Keratinocyte (primary cell): ENCODE measurements at regions not wholly inside any gene's neighbourhood (a gene's known extent, or its start where the extent isn't known, plus 50 kb on each side); places are given as distances from the start of the nearest gene placed in this dataset.

Experiments
- DNase-seq: peaks from one replicate; pipeline ENCODE4 v3.0.0-alpha.2; 2011; ENCODE audit warnings: low read depth, missing footprints, low spot score
- FAIRE-seq: peaks from 2 replicates; lab custom pipeline; 2011; peaks lifted over from hg19 to GRCh38; lab: Jason Lieb, UNC
- H2AFZ ChIP-seq: 2 replicates; pipeline ENCODE4 v1.6.0; 2012; ENCODE audit warnings: low read length, control low read depth, inconsistent platforms; ENCODE audit not compliant: control insufficient read depth
- H3K27ac ChIP-seq: 2 replicates; pipeline ENCODE4 v1.5.1; 2011; ENCODE audit warnings: low read length; ENCODE audit not compliant: control insufficient read depth, insufficient read depth
- H3K27me3 ChIP-seq: 3 replicates; pipeline ENCODE4 v1.6.0; 2011; ENCODE audit warnings: low read length; ENCODE audit not compliant: control insufficient read depth, insufficient read depth; ENCODE audit errors: extremely low read depth
- H3K36me3 ChIP-seq, 2 experiments: 2 replicates in 1 of 2; 3 replicates in 1 of 2; pipeline ENCODE4 v1.5.1; 2011; ENCODE audit warnings: low read length in 2 of 2, mild to moderate bottlenecking in 1 of 2; ENCODE audit not compliant: control insufficient read depth in 2 of 2, insufficient read depth in 2 of 2; ENCODE audit errors: extremely low read depth in 1 of 2
- H3K4me1 ChIP-seq: 3 replicates; pipeline ENCODE4 v1.5.1; 2011; ENCODE audit warnings: low read length; ENCODE audit not compliant: control insufficient read depth, insufficient read depth; ENCODE audit errors: extremely low read depth
- H3K4me2 ChIP-seq: 3 replicates; pipeline ENCODE4 v1.6.0; 2011; ENCODE audit warnings: low read depth, low read length; ENCODE audit not compliant: control insufficient read depth, insufficient read depth; ENCODE audit errors: extremely low read depth
- H3K4me3 ChIP-seq, 3 experiments: fragments of 200-600 bp in 1 of 3; sonication (generic) in 1 of 3; 2 replicates in 2 of 3; 3 replicates in 1 of 3; pipeline ENCODE4 v1.5.1; 2011 to 2016; ENCODE audit warnings: low read length in 3 of 3, mild to moderate bottlenecking in 3 of 3, control low read depth in 2 of 3, inconsistent platforms in 1 of 3, low read depth in 1 of 3, mixed read lengths in 1 of 3, mixed run types in 1 of 3, moderate library complexity in 1 of 3; ENCODE audit not compliant: control insufficient read depth in 2 of 3, insufficient read depth in 2 of 3; ENCODE audit errors: extremely low read depth in 1 of 3
- H3K79me2 ChIP-seq: 2 replicates; pipeline ENCODE4 v1.6.0; 2012; ENCODE audit warnings: low read length; ENCODE audit not compliant: control insufficient read depth, insufficient read depth
- H3K9ac ChIP-seq: 3 replicates; pipeline ENCODE4 v1.6.0; 2011; ENCODE audit warnings: low read length; ENCODE audit not compliant: control insufficient read depth, insufficient read depth; ENCODE audit errors: extremely low read depth
- H3K9me1 ChIP-seq: 3 replicates; pipeline ENCODE4 v1.6.0; 2011; ENCODE audit warnings: low read length; ENCODE audit not compliant: control insufficient read depth, insufficient read depth; ENCODE audit errors: extremely low read depth
- H3K9me3 ChIP-seq: 2 replicates; pipeline ENCODE4 v1.5.1; 2012; ENCODE audit warnings: low read depth, low read length; ENCODE audit not compliant: control insufficient read depth
- H4K20me1 ChIP-seq: 3 replicates; pipeline ENCODE4 v1.6.0; 2011; ENCODE audit warnings: low read length; ENCODE audit not compliant: control insufficient read depth, insufficient read depth; ENCODE audit errors: extremely low read depth
- EZH2 ChIP-seq: IDR thresholded peaks from one replicate; pipeline ENCODE4 v1.6.1; 2012; ENCODE audit warnings: inconsistent platforms, mild to moderate bottlenecking, low read length, moderate library complexity
- dilution Hi-C: fragments of 300-500 bp; cut with MboI; formaldehyde crosslinking; loops from one replicate; pipeline ENCODE4 v1.7.0; 2020; ENCODE audit warnings: low sequenced_read_pairs; ENCODE audit not compliant: extremely low pct_ligation_motif_present
- TF ChIP-seq, protein P1 (sequence below), 3 experiments: IDR thresholded peaks in 1 of 3; conservative IDR thresholded peaks in 1 of 3; optimal IDR thresholded peaks in 1 of 3; 2 replicates in 2 of 3; 3 replicates in 1 of 3; pipeline versions ENCODE3 to v1.5.1; 2011; ENCODE audit warnings: low read length in 3 of 3, mild to moderate bottlenecking in 3 of 3, moderate library complexity in 2 of 3, control low read depth in 1 of 3, inconsistent platforms in 1 of 3; ENCODE audit not compliant: insufficient read depth in 2 of 3; ENCODE audit errors: extremely low read depth in 1 of 3

DNA sequence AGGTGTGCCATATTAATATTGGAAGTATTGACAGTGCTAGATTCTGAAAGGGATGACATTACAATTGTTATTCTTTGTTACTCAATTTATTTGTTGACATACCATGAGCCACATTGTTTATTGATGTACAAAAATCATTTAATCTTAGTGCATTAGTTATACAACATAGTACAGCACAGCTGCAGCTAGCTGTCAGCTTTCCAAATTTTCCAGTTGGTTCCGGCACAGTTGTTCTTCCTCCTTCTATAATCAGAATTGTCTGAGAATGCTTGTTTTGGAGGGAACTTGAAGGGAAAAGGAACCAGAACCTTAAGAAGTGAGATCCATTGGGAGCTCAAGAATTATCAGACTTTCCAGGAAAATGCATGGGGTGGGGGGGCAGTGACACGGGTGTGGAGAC lies 281.4 kb downstream of the ZIC3 start:
- Histone ChIP-seq H2AFZ (no peak overlapping the region), H3K9me1 (no peaks in the 10 kb centered on the region), H3K4me3 (no peak overlapping the region), H3K4me1 (no peaks in the 10 kb centered on the region), H3K27me3 (no peaks in the 10 kb centered on the region), H3K4me2 (no peak overlapping the region), H3K9me3 (no peaks in the 10 kb centered on the region), H3K9ac (no peak overlapping the region), H3K36me3 (no peaks in the 10 kb centered on the region), H3K27ac (no peak overlapping the region), H3K79me2 (no peaks in the 10 kb centered on the region), H4K20me1 (no peaks in the 10 kb centered on the region)
- TF ChIP-seq EZH2: no peak
- TF ChIP-seq, protein P1, sequence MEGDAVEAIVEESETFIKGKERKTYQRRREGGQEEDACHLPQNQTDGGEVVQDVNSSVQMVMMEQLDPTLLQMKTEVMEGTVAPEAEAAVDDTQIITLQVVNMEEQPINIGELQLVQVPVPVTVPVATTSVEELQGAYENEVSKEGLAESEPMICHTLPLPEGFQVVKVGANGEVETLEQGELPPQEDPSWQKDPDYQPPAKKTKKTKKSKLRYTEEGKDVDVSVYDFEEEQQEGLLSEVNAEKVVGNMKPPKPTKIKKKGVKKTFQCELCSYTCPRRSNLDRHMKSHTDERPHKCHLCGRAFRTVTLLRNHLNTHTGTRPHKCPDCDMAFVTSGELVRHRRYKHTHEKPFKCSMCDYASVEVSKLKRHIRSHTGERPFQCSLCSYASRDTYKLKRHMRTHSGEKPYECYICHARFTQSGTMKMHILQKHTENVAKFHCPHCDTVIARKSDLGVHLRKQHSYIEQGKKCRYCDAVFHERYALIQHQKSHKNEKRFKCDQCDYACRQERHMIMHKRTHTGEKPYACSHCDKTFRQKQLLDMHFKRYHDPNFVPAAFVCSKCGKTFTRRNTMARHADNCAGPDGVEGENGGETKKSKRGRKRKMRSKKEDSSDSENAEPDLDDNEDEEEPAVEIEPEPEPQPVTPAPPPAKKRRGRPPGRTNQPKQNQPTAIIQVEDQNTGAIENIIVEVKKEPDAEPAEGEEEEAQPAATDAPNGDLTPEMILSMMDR (optimal IDR thresholded peaks at IDR 0.05 in 1 of 3, IDR thresholded peaks at IDR 0.05 in 1 of 3, conservative IDR thresholded peaks at IDR 0.05 in 1 of 3; ENCODE audit: extremely low read depth in 1 of 3, insufficient read depth in 2 of 3, low read length in 3 of 3): no peak
- no peak for DNase-seq
- dilution Hi-C loops: no loop called here
- no peak for FAIRE-seq

DNA sequence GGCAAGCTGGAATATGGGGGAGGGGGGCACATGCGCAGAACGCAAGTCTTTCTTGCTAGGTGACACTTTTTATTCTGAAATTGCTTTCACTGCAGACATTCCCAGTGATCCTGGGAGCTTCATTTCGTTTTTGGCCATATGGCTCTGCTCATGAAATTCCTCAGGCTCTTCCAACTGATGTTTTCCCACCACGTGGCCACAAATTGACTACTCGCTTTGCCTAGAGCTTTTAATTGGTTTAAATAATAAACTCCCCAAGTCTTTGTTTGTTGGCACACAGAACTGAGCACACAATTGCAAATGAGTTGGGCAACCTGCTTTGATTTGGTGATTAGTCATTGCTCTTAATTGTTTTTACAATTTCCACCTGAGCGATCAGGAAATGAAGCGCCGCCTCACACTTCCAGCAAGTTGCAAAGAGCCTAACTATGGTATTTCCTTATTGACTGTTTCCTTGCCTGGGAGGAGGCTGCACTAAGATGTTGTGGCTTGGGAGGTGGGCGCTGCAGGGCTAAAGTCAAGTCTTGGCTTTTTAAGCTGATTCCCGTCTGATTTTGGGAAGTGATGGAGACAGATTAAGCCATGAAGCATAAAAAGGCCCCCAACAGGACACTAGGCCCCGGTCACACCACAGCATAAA lies 282.5 kb downstream of the ZIC3 start:
- Histone ChIP-seq H3K4me2 (no peak overlapping the region), H3K4me3 (no peak overlapping the region), H3K4me1 (no peaks in the 10 kb centered on the region), H2AFZ (no peak overlapping the region), H3K9me1 (no peaks in the 10 kb centered on the region), H3K36me3 (no peaks in the 10 kb centered on the region), H3K9ac (no peak overlapping the region), H3K27ac (no peak overlapping the region), H3K27me3 (no peaks in the 10 kb centered on the region), H4K20me1 (no peaks in the 10 kb centered on the region), H3K9me3 (no peaks in the 10 kb centered on the region), H3K79me2 (no peaks in the 10 kb centered on the region)
- dilution Hi-C loops: no loop called here
- FAIRE-seq: no peak
- no peak for TF ChIP-seq EZH2
- TF ChIP-seq, protein P1 (optimal IDR thresholded peaks at IDR 0.05 in 1 of 3, IDR thresholded peaks at IDR 0.05 in 1 of 3, conservative IDR thresholded peaks at IDR 0.05 in 1 of 3; ENCODE audit: extremely low read depth in 1 of 3, insufficient read depth in 2 of 3, low read length in 3 of 3): no peak
- DNase-seq: no peak
